ENCODE measurements at regions not wholly inside any gene's neighbourhood (a gene's known extent, or its start where the extent isn't known, plus 50 kb on each side); places are given as distances from the start of the nearest gene placed in this dataset.
"Not testable (repeated sequence)": the region's sequence is repeated elsewhere in the genome, so short reads cannot be mapped to it uniquely, and the experiment has no call there.

DNA sequence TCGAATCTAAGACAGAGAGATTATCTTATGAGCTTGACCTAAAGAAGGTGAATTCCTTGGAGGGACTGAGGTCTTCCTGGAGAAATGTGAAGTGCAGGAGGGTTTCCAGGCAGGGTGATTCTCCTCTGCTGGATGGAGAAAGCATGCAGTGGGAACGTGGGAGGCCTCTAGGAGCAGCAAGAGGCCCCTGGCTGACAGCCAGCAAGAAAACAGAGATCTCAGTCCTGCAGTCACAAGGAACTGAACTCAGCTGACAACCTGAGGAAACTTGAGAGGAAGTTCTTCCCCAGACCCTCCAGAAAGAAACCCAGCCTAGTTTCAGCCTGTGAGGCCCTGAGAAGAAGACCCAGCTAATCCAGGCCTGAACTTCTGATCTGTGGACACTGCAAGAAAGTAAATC lies 345.9 kb downstream of the FAM72C start:
- TF ChIP-seq, protein P1, sequence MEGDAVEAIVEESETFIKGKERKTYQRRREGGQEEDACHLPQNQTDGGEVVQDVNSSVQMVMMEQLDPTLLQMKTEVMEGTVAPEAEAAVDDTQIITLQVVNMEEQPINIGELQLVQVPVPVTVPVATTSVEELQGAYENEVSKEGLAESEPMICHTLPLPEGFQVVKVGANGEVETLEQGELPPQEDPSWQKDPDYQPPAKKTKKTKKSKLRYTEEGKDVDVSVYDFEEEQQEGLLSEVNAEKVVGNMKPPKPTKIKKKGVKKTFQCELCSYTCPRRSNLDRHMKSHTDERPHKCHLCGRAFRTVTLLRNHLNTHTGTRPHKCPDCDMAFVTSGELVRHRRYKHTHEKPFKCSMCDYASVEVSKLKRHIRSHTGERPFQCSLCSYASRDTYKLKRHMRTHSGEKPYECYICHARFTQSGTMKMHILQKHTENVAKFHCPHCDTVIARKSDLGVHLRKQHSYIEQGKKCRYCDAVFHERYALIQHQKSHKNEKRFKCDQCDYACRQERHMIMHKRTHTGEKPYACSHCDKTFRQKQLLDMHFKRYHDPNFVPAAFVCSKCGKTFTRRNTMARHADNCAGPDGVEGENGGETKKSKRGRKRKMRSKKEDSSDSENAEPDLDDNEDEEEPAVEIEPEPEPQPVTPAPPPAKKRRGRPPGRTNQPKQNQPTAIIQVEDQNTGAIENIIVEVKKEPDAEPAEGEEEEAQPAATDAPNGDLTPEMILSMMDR (IDR thresholded peaks at IDR 0.05; ENCODE audit: insufficient read depth, low read depth, low read length): no peak
- no peak for DNase-seq (ENCODE audit: low read depth)
- no peak overlapping the region for H3K4me3 ChIP-seq (ENCODE audit: low read depth, low read length)

DNA sequence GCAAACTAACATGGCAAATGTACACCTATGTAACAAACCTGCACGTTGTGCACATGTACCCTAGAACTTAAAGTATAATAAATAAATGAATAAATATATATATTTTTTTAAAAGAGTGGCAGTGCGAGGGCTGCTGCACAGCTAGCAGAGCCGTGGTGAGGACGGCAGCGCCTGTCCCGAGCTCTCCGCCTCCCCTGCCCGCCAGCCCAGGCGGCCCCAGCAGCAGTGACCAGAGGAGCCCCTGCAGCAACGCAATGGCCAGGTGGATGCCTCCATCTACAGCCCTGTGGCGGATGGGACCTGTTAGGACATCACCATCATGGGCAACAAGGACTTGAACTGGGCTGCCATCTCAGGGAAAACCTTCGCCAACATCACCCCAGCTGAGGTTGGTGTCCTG lies 351.9 kb downstream of the FAM72C start:
- no peak overlapping the region for H3K4me3 ChIP-seq (ENCODE audit: low read depth, low read length)
- DNase-seq (ENCODE audit: low read depth): no peak
- TF ChIP-seq, protein P1 (IDR thresholded peaks at IDR 0.05; ENCODE audit: insufficient read depth, low read depth, low read length): no peak

DNA sequence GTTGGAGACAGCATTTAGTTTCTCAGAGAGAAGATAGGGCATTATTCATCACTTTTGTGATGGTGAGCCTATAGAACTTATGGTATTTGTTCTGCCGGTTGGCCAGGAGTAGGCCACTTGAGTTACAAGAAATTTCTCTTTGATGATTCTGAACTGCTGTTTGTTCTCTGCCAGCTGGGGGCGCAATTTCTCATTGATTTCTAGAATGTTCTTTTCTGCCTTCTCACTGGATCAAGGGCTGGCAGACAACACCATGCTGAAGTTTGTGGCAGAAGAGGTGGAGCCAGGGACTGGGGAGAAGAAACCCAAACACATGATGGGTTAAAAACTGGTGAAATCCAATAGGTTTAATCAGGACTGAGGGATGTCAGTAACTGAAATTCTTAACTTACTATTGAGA lies 360.6 kb downstream of the FAM72C start:
- H3K4me3 ChIP-seq (ENCODE audit: low read depth, low read length): no peak overlapping the region
- peak; percentile 1 for DNase-seq (ENCODE audit: low read depth)
- TF ChIP-seq, protein P1 (IDR thresholded peaks at IDR 0.05; ENCODE audit: insufficient read depth, low read depth, low read length): peak; percentile 26

DNA sequence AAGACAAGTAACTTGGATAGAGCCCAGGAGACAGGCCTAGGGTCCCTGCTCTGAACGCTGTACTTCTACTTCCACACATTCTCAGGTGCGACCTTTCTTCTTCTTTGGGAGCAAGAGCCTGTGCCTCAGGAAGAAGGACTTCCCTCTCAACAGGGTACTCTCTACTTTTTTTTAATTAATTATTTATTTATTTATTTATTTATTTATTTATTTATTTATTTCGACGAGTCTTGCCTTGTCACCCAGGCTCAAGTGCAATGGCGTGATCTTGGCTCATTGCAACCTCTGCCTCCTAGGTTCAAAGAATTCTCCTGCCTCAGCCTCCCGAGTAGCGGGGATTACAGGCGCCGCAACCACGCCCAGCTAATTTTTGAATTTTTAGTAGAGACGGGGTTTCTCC lies 361.6 kb downstream of the FAM72C start:
- no peak for DNase-seq (ENCODE audit: low read depth)
- TF ChIP-seq, protein P1 (IDR thresholded peaks at IDR 0.05; ENCODE audit: insufficient read depth, low read depth, low read length): no peak
- H3K4me3 ChIP-seq (ENCODE audit: low read depth, low read length): no peak overlapping the region

DNA sequence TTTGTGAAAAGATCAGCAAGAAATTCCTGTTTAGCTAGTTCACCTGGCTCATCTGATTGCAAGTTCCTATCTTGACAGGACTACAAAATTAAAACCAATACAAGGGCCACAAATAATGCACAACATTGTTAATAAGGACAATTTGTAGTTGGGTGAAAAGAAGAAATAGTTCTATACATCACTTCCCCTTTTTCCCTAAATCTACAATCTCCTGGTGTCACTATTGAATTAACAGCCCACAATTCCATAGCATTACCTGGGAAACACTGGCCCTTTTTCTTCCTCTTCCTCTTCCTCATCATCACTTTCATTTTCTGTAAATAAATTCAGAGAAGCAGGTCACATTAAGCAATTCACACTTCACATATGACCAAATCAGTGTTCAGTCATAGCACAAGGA lies 366.9 kb downstream of the FAM72C start:
- TF ChIP-seq, protein P1 (IDR thresholded peaks at IDR 0.05; ENCODE audit: insufficient read depth, low read depth, low read length): no peak
- no peak overlapping the region for H3K4me3 ChIP-seq (ENCODE audit: low read depth, low read length)
- no peak for DNase-seq (ENCODE audit: low read depth)

DNA sequence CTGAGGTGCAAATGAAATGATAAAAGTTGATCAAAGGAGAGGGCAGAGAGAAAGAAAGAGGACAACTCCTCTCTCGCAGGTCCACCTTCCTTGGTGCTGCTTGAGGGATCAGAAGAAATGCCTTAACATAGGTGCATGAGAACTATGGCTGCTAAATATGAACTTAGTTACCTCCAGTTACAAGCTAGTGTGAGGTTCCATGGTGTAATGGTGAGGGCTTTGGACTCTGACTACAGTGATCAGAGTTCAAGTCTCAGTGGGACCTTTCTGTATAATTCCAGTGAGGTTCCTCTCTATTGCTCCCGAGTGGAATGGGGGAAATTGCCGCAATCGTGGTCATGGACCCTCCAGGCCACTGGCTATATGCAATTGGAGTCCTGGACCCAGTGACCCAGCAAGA lies 387.3 kb downstream of the FAM72C start:
- no peak overlapping the region for H3K4me3 ChIP-seq (ENCODE audit: low read depth, low read length)
- TF ChIP-seq, protein P1 (IDR thresholded peaks at IDR 0.05; ENCODE audit: insufficient read depth, low read depth, low read length): no peak
- no peak for DNase-seq (ENCODE audit: low read depth)

DNA sequence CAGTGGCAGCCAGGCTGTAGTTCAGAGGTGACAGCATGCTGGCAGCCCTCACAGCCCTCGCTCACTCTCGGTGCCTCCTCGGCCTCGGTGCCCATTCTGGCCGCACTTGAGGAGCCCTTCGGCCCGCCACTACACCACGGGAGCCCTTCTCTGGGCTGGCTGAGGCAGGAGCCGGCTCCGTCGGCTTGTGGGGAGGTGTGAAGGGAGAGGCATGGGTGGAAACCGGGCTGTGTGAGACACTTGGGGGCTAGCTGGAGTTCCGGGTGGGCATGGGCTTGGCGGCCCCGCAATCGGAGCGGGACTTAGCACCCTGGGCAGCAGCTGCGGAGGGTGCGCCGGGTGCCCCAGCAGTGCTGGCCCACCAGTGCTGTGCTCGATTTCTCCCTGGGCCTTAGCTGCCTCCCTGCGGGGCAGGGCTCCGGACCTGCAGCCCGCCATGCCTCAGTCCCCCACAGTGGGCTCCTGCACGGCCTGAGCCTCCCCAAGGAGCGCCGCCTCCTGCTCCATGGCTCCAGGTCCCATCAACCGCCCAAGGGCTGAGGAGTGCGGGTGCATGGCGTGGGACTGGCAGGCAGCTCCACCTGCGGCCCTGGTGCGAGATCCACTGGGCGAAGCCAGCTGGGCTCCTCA lies 396.8 kb downstream of the FAM72C start:
- DNase-seq (ENCODE audit: low read depth): no peak
- H3K4me3 ChIP-seq (ENCODE audit: low read depth, low read length): no peak overlapping the region
- TF ChIP-seq, protein P1 (IDR thresholded peaks at IDR 0.05; ENCODE audit: insufficient read depth, low read depth, low read length): no peak

DNA sequence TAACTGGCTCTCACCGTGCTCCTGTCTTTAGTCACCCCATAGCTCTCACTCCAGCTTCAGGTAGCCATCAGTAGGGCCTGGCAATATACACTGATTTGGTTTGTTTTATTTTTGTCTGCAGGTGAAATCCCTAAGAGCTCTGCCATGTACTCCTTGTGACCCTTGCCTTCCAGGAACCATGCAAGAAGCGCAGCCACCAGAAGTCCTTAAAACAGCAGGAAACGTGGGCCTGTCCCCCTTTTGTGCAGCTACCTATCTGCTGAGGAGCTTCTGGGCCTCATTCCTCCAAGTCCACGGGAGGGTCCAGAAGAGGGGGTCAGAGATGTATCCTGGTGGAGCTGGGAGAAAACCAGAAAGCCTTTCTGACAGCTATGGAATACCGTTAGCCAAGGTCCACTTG lies 399.1 kb downstream of the FAM72C start:
- not testable (repeated sequence) for DNase-seq (ENCODE audit: low read depth); H3K4me3 ChIP-seq (ENCODE audit: low read depth, low read length)

DNA sequence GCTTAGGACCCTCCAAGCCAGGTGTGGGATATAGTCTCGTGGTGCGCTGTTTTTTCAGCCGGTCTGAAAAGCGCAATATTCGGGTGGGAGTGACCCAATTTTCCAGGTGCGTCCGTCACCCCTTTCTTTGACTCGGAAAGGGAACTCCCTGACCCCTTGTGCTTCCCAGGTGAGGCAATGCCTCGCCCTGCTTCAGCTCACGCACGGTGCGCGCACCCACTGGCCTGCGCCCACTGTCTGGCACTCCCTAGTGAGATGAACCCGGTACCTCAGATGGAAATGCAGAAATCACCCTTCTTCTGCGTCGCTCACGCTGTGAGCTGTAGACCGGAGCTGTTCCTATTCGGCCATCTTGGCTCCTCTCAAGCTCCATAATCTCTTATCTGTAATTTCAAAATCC lies 408.0 kb downstream of the FAM72C start:
- DNase-seq (ENCODE audit: low read depth); H3K4me3 ChIP-seq (ENCODE audit: low read depth, low read length): not testable (repeated sequence)

Data from fibroblast of villous mesenchyme (primary cell).